ENCODE measurements at regions not wholly inside any gene's neighbourhood (a gene's known extent, or its start where the extent isn't known, plus 50 kb on each side); places are given as distances from the start of the nearest gene placed in this dataset.

- TF ChIP-seq CTCF (IDR thresholded peaks at IDR 0.05; ENCODE audit: low read length, missing control alignments) = no peak
- H3K4me3 ChIP-seq (replicated peaks; ENCODE audit: low read depth, low read length) = no peak overlapping the region
- no peak for DNase-seq (ENCODE audit: low read depth)
Observed at GRCh38 chr13:48603375-48603774, 50.4 kb upstream of the CYSLTR2 start.

Measured in fibroblast of pulmonary artery (primary cell).